ENCODE measurements at regions not wholly inside any gene's neighbourhood (a gene's known extent, or its start where the extent isn't known, plus 50 kb on each side); places are given as distances from the start of the nearest gene placed in this dataset.

DNA sequence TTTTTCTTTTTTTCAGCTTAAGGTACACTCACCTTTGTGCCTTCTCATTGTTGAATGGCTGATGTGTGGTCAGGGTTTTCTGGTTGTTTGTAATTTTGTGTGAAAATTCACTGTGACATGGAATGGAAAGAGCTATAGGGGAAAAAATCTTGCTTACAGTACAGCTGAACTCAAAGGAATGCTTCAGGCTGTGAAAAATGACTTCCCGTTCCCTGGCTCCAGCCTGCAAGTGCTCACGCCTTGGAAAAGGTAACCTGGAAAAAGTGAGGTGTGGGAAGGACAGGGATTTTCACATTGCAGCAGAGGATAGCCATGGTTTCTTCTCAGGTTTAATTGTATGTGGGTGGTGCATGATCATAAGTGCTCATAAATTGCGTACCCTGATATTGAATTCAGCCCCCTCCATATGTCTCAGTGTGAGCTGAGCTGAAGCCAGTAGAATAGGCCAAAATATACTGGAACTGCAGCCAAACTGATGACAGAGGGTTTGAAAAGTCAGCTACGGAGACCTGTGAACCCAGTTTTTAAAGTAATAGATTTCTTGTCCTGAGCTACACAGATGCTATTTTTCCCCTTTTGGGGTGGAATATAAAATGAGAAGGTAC, 228.7 kb upstream of the RASGRP1 start:
- TF ChIP-seq, protein P1, sequence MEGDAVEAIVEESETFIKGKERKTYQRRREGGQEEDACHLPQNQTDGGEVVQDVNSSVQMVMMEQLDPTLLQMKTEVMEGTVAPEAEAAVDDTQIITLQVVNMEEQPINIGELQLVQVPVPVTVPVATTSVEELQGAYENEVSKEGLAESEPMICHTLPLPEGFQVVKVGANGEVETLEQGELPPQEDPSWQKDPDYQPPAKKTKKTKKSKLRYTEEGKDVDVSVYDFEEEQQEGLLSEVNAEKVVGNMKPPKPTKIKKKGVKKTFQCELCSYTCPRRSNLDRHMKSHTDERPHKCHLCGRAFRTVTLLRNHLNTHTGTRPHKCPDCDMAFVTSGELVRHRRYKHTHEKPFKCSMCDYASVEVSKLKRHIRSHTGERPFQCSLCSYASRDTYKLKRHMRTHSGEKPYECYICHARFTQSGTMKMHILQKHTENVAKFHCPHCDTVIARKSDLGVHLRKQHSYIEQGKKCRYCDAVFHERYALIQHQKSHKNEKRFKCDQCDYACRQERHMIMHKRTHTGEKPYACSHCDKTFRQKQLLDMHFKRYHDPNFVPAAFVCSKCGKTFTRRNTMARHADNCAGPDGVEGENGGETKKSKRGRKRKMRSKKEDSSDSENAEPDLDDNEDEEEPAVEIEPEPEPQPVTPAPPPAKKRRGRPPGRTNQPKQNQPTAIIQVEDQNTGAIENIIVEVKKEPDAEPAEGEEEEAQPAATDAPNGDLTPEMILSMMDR (IDR thresholded peaks at IDR 0.05), result no peak
- no peak for TF ChIP-seq POLR2A (IDR thresholded peaks at IDR 0.05)

All from lower leg skin (tissue), 3 donors.